Smooth muscle cell of the brain vasculature (primary cell): ENCODE measurements at regions not wholly inside any gene's neighbourhood (a gene's known extent, or its start where the extent isn't known, plus 50 kb on each side); places are given as distances from the start of the nearest gene placed in this dataset.

Experiments used
- DNase-seq: peaks from one replicate; pipeline ENCODE4 v3.0.0-alpha.2; 2012; ENCODE audit warnings: low read depth, low spot score

DNA sequence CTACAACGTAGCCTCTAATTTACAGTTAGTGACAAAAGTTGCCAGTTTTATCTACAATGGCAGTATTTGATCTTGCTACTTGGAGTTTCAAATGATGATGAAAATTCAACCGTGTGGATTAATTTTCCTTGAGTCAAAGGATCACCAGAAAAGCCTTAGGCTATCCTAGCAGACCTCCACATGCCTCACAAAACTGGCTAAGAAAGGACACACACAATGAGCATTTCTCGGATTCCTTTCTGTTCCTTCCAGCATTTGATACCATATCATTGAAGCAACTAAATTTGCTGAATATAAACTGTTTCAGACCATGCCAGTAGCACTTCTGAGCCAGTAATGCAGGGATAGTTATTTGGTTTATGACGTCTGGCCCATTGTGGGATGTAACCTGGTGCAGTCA is 587.4 kb upstream of the MDFIC2 start:
- no peak for DNase-seq

- DNase-seq, result no peak
Measured at GRCh38 chr3:70890020-70890394, 577.6 kb upstream of the MDFIC2 start.

- DNase-seq, result no peak
Measured at GRCh38 chr3:70889162-70890019, 577.0 kb upstream of the MDFIC2 start.

DNA sequence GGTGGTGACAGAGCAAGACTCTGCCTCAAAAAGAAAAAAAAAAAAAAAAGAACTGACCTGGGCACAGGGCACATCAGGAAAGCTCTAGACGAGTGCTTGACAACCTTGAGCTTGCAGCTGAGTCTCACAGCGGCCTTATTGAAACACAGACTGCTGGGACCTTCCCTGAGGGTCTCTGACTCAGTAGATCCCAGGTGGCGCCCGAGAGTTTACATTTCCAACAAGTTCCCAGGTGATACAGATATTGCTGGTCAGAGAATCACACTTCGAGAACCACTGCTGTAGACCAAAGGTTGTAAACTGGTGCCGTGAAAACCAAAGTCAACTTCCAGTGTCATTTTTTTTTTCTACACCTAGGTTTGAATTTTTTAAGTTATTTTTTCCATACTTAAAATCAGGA is 573.2 kb upstream of the MDFIC2 start:
- no peak for DNase-seq

DNA sequence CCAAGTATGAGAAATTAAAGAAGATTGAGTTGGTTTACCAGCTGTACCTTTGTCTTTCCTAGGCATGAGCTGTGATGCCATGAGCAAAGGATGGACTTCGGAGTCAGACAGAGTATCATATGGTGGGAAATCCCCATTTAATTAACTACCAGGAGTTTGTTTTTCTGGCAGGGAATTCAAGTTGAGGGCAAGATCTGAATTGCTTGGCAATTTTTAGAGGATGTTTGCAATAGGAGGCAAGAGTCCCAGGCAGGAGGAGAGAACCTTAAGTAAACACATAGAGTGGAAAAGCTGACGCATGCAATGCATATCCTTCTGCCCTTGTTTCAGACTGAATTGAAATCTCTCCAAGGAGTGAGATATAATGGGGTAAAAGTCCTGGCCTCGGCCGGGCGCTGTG is 569.7 kb upstream of the MDFIC2 start:
- DNase-seq, result no peak

DNA sequence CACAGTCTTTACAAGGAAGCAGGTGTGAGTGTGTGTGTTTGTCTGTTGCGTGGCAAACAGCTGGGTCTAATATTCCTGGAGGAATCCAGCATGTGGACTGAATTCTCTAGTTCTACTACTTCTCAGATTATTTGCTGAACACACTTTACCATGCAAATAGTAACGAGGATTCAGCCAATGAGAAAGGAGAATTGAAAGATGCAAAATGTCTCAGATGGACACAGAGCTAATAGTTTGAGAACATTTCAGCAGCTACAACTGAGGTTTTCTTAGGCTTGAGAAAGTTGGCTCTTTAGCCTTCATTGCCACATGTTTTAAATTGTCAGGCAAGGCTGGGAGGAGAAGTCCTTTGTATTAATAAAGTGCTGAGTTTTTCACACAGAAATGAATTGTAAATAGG is 568.0 kb upstream of the MDFIC2 start:
- no peak for DNase-seq

- no peak for DNase-seq
Measured at GRCh38 chr3:70876154-70876553, 563.7 kb upstream of the MDFIC2 start.

DNA sequence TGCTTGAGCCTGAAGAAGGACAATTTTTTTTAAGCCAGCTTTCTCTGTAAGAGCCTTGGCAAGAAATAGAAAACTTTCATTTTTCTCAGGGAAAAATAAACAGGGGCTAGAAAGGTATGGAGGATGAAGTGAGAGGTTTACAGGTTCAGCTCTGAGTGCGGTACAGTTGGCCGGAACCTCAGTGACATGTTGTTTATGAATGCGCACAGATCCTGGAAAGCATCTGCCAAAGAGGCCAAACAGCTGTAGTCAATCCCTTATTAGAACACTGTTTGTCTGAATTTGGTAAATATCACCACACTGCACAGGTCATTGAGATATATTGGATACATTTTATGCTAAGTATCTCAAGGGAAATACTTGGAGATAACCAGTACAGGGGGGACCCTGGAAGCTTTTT is 561.8 kb upstream of the MDFIC2 start:
- no peak for DNase-seq

DNA sequence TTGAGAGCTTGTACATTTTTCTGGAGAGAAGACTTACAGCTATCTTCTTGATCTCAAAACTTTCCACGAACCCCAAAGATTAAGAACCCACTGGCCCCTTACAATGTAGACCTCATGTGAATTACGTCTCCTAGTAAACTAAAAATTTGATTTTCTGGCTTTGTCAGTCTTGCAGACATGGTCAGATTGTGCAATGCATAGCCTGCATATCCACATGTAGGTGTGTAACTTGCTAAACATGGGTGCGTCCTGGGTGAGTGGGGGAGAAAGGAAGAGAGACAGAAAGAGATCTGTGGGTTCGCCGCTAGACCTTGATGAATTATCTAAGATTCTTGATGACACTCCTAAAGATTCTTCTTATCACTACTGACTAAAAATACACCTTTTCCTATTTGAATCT is 561.2 kb upstream of the MDFIC2 start:
- DNase-seq, result no peak

DNA sequence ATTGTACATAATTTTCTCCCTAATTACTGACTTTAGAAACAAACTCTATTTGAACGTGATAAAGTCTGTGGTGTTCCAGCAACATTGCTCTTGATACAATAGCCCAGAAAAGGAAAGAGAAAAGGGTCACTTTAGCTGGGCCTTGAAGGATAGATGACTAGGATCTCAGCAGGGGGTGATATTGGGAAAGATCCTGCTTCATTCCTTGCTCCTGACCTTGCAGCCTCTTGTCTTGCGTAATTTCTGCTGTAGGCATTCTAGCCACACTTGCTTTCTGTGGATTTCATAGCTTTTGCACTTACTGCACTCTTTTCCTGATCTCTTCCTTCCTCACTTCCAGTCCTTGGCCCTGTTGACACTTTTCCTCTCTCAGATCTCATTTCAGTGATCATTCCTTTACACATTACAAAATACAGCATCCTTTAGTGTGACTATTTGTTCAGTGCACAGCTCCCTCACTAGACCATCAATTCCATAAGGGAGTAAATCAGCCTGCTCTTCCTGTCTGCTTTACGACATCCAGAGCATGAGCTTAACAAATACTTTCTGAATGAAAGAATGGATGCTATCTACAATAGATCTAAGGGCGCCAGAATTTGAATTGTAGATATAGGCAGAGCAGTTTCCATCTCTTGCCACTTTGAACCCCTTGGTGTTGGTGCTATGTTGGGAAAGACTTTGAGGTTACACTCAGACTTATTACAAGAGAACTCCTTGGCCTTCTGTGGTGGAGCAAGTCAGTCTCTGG is 559.6 kb upstream of the MDFIC2 start:
- DNase-seq, result peak; percentile 67

DNA sequence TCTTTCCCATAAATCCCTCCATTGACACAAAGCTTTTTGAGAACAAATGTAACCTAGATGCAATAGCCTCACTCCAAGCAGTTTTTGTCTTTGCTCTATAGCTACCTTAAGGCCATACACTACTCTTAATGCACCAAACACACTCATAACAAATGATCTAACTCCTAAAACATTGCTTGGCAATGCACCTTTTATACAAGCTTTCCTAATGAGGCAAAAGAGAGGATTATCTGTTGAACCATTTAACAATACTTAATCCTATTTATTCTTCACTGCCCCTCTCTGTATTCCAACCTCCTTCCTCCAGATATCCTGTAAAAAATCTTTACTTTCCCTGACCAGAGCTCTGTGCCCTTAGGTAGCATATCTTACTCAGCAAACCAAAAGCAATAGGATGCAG is 558.1 kb upstream of the MDFIC2 start:
- DNase-seq, result no peak

- DNase-seq, result no peak
Measured at GRCh38 chr3:70868561-70868960, 556.1 kb upstream of the MDFIC2 start.

GRCh38 chr3:70863049-70863448 is 550.6 kb upstream of the MDFIC2 start:
- DNase-seq, result no peak

DNA sequence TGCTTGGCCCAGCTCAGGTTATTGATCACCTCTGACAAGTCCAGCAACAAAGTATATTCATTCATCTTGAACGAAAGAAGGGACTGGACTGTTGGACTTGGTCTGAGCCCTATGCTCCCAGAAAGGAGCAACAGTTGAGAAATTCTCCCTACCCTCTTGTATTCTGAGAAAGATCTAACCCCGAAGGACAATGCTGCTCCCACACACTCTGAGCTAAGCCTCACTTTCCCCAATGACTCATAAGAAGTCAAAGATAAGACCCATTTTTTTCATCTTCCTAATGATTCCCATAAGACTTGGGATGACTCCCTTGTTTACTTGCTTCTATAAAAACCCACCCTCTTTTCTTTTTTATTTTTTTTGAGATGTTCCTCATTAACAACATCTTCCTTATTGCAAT is 549.4 kb upstream of the MDFIC2 start:
- DNase-seq, result no peak

DNA sequence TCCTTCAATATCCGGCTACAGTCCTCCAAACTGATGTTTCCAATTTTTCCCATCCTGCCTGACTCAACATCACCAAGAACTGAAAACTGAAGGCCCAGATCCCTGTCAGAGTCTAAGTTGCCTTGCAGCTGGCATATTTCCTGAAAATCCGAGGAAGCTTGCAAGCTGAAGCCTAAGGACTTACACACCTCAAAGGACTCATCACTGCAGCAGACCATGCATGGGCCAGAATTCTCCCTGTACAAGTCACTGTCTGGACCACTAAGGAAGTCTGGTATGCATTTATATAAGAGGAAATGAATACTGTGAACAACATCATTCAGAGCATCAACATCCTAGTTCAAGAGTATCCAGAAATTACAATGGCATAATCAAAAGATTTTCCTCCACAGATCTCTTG is 548.8 kb upstream of the MDFIC2 start:
- no peak for DNase-seq

GRCh38 chr3:70857916-70858315 is 545.5 kb upstream of the MDFIC2 start:
- no peak for DNase-seq

- no peak for DNase-seq
Measured at GRCh38 chr3:70856414-70857162, 544.1 kb upstream of the MDFIC2 start.

DNA sequence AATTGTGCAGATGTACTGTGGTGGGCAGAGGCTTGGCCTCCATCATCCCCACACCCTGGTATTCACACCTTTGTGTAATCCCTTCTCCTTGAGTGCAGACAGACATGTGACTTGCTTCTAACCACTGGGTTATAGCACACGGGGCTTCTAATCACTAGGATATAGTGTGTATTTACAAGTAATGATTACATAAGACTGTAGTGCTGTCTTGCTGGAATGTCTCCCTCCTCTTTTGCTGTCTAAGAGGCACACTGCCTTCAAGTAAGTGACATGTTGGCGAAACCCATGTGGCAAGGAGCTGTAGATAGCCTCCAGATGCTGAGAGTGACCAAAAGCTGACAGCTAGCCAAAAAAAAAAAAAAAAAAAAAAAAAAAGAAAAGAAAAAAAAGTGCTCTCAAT is 542.7 kb upstream of the MDFIC2 start:
- no peak for DNase-seq

DNA sequence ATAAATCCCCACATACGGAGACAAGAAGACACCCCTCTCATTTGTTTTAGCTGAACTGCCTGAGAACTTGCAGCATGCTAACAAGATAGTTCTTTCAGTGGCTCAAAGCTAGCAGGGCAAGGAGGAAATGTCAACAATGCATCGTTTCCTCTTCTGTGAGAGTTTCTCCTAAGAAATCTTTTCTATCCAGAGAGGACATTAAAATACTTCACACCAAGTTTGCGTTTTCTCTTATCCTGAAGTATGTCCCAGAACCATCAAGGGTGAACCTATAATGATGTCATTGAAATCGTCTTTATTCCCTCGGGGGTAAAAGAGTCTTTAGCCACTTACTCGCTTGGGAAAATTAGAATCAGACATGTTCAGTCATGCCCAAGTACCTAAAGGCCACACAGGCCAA is 541.7 kb upstream of the MDFIC2 start:
- DNase-seq, result no peak

DNA sequence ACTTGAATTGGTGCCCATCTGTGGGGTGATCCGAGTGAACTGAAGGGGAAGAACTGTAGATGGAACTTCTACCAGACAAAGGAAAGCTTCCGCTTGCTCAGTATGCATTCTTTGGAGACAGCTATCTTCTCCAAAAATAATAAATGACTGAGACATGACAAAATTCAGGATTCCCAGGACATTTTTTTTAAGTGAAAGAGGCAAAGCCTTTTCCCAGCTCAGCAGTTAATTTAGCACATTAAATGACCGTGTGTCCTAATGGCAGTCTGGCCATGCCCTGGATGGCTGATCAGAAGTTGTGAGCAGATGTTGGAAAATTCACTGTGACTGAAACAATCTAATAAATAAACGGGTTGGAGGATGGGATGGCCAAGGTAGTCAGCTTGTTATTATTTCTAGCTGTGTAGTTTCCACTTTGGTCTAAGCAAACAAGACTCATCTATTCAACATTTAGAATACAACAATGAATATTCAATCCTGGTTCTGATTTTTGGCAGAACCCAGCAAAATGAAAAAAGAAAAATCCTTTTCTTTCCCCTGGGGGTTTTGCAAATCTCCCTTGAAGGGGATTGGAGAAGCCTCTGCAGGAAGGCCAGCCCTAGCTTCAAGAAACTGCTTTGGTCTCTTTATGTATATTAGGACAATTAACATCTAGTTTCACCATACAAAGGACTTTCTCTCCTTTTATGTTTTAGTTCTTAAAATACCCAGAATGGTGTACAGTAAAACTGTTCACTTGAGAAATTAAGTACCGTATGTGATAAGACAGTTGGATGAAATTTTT is 540.9 kb upstream of the MDFIC2 start:
- DNase-seq, result no peak

- peak; percentile 79 for DNase-seq
Measured at GRCh38 chr3:70849911-70850699, 537.7 kb upstream of the MDFIC2 start.
